Stimulated activated CD8-positive, alpha-beta memory T cell treated with anti-CD3 and anti-CD28 coated beads, Interleukin-4, amount 100 ng/mL, for 48 hours (primary cell): ENCODE measurements at regions not wholly inside any gene's neighbourhood (a gene's known extent, or its start where the extent isn't known, plus 50 kb on each side); places are given as distances from the start of the nearest gene placed in this dataset.

Experiments used
- DNase-seq: peaks from one replicate; pipeline ENCODE4 v3.0.0-alpha.2; 2020

DNA sequence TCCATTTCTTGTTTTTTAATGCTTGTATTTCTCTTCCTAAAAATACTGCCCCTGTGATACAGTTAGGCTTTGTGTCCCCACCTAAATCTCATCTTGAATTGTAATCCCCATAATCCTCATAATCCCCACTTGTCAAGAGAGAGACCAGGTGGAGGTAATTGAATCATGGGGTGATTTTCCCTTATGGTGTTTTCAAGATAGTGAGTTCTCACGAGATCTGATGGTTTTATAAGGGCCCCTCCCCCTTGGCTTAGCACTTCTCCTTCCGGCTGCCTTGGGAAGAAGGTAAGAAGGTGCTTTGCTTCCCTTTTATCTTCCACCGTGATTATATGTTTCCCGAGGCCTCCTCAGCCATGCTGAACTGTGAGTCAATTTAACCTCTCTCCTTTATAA lies 227.4 kb downstream of the MAN2A1 start:
- no peak for DNase-seq

DNA sequence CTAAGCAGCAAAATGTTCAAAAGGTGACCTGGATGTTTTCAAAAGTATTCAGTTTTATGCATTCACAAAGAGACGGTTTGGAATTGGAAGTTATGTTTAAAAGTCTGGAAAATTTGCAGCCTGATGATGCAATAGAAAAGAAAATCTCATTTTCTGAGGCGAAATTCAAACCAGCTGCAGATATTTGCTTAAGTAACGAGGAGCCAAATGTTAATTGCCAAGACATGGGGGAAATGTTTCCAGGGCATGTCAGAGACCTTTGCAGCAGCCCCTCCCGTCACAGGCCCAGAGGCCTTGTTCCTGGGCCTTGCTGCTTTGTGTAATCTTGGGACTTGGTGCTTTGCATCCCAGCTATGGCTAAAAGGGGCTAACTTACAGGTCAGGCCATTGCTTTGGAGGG lies 228.2 kb downstream of the MAN2A1 start:
- DNase-seq = no peak

DNA sequence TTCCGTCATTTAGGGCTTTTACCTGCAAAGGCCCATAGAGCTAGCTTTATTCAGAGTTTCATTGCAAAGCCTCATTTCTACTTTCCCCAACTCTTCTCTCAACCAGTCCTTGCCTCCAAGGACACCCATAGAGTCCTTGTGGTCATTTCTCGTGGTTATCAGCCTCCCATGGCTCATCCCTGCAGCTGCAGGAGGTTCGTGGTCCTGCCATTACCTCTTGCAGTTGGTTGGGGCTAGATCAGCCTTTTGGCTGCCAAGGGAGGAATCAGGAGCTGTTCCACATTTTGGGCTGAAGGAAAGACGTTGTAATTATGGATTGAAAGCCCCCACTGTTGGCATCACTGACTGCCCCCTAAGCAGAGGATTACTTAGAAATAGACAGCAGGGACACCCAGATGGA lies 231.0 kb downstream of the MAN2A1 start:
- no peak for DNase-seq

DNA sequence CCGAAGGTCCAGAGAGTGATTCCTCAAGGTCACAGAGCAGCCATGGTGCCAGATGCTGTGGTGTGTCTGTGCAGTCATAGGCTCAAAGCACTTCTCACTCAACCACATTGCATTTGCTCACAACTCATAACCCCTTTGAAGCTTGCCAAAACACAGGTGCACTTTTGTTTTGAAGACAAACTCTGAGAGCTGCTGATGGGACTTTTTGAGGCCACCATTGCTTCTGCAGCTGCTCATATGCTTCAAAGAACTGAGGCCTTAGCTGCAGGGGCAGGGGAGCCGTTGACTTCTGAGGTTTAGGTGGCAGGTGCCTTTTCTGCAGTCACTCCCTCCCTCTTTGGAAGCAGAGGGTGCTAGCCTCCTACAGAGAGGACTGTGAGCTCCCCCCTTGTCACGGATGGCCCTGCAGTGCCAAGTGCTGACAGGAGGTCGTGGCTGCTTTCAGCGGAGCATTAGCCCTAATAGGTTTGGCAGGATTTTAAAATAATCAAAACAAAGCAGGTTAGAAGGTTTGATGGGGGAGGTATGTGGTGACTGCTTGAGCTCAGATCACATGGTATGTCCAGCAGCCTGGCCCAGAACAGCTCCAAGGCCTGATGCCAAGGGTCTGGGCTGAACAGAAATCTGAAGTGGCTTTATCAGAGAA lies 232.1 kb downstream of the MAN2A1 start:
- peak; percentile 30 for DNase-seq

DNA sequence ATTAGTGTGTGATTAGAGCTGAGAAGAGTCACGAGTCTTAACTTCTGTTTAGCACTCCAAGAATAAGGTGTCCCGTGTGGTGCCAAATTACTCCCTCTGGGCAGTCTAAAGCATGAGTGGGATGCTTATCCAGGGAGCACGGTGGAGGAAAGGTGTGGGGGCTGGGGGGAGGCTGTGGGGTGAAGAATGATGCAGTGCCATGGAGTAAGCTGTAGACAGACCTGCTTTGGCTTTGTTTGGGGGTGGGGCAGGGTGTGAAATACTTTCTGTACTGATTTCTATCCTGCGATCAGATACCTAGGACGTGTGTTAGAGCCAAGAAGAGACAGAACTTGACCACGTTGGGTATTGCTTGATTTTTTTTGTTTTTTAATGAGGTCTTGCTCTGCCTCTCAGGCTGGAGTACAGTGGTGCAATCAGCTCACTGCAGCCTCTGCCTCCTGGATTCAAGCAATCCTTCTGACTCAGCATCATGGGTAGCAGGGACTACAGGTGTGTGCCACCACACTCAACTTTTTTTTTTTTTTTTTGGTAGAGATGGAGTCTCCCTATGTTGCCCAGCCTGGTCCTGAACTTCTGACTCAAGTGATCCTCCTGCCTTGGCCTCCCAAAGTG lies 232.8 kb downstream of the MAN2A1 start:
- DNase-seq = no peak

DNA sequence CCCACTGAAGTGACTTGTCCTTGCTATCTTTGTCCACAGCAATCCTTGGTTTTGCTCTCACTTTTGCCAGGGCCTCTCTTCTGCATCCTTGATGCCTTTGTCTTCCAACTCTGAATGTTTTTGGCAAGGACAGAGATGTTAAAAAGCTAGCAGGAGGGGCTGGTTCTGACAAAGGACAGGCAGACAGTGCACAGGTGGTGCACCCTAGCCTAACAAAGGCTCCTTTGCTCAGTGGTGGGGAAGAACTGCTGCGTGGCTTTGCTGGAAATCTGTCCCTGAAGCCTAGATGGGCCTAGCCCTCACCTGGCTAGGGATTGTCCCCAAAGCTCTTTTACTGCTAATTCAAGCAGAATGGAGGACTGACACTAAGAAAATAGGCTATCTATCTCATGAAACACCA lies 233.5 kb downstream of the MAN2A1 start:
- DNase-seq = no peak

DNA sequence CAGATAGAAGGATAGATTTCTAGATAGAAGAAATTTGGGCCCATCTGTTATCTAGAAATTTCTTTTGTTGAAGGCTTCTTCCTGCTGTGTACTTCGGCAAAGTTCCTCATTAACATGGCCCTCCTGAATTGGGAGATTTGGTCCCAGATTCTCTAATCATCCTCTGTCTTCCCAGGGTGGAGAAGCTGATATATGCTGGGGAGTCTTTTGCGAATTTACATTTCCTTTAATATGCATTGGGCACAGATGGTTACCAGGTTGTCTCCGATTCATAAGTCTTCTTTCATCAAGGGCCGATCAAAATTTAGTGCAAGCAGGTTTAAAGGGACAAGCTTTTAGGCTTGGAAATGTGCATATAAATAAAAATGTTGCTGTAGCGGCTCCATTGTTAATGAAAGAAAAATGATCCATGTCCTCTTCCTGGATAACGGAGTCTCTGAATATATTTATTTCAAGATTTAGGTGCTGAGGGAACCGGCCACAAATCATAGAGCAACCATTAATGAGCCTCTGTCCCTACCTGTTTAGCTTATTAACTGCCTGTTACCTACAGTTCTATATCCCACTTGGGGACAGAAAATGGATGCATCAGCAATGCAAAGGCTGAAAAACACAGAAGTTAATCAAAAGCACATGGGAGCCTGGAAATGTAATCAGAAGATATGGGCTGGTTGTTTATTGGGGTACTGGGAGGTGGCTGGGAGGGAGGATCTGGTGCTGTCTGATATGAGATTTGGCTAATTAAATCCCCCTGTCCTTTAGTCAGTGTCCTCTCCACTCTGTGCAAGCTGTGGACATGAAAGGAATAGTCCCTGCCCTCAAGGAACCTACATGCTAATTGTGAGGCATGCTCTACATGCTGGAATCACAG lies 234.7 kb downstream of the MAN2A1 start:
- no peak for DNase-seq

DNA sequence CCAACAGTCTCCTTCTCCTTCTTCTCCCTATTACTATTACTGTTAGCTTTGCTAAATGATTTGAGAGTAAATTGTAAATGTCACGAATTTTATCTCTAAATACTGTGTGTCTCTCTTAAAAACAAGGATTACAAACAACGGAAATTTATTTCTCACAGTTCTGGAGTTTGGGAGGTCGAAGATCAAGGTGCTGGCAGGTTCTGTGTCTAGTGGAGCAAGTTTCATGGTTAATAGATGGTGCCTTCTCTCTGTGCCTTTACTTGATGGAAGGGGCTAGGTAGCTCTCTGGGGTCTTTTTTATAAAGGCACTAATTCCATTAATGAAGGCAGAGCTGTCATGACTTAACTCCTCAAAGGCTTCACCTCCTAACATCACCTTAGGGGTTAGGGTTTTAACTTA lies 237.9 kb downstream of the MAN2A1 start:
- no peak for DNase-seq

DNA sequence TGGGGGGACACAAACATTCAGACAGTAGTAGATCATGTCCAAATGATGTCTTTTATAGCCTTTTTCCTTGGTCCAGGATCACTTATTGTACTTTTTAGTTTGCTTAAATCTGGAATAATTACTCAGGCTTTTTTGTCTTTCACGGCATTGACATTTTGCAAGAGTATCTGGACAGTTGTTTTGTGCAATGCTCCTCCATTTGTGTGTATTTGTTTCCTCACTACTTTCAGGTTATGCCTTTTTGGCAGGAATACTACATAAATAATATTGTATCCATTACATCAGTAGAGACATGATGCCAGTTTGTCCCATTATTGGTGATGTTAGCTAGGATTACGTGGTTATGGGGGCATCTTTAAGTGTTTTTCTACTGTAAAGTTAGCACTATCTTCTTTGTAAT lies 238.3 kb downstream of the MAN2A1 start:
- DNase-seq = no peak

DNA sequence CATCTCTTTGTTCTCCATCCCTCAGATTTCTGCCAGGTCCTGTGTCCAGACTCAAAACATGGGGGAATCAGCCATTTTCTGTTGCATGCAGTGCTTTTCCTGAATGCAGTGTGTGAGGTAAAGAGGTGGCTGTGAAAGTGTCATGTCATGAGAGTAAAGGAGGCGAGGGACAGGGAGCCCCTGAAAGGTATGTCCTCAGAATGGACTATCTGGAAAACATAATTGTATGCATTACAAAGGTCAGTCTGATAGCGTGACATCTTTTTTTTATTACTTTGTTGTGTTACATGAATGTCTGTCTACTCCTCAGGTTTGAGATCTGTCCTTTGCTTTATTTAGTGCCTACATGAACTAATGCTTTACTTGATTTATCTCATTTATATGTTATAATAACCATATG lies 239.1 kb downstream of the MAN2A1 start:
- no peak for DNase-seq

DNA sequence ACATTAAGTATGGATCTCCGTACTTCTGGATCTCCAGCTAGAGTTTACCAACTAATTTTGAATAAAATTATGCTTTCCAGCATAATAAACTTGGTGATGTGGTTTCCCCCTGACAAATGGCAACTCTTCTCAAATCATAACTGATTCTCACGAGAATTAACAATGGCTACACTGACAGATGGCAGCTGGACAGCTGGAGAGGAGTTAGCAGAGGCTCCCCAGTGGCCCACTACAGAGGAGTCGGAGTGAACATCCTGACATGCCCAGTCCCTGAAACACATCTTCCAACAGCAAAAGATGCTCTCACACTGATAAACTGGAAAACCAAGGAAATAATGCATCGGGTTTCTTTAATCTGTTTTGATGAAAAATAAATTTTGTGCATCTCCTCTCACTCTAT lies 239.6 kb downstream of the MAN2A1 start:
- no peak for DNase-seq

DNA sequence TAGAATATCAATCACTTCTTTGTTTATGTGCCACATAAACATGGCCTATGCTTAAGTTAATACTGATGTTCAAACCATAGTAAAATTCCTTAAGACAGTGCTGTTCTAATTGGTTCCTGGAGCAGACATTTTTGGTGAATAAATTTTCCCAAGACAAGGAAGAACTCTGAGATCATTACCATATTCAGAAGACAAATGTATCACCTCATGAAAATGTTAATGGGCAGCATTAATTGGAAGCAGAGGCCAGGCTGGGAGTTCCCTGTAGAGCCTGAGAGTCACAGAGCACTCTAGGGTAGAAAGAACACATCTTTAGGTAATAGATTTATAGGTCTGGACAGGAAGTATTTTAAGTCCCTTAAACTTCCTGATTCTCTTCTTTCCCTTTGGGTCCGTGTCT lies 240.2 kb downstream of the MAN2A1 start:
- DNase-seq = no peak

DNA sequence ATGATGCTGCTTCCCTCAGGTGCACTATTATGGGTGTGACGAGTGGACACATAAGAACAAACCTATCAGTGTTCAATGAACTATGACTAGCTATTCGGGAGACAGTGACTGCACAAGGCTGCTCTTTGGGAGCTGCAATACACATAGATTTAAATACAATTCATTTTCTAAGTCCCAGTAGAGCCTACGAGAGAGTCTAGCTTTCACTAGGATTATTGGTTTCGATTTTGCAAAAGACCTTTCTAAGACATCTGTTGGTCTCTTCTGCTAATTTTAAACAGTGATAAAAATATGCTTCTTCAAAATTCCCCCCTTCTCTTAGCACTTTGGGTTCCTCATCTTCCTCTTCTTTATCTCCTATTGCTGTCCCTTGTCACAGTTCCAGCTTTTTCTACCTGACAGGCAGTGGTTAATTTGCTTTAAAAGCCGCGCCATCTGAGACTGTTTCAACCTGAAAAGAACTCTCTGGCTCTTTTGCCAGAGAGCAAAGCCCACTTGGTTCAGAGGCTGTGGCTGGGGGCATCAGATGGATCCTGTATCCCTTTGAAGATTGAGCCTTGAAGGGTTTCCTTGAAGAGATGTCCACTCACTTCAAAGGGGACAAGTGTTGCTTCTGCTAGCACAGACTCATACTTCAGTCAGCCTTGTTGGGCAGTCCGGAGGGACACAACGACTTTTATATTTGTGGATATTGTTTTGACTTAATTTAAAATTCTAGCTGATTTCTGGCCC lies 241.5 kb downstream of the MAN2A1 start:
- DNase-seq = no peak

DNA sequence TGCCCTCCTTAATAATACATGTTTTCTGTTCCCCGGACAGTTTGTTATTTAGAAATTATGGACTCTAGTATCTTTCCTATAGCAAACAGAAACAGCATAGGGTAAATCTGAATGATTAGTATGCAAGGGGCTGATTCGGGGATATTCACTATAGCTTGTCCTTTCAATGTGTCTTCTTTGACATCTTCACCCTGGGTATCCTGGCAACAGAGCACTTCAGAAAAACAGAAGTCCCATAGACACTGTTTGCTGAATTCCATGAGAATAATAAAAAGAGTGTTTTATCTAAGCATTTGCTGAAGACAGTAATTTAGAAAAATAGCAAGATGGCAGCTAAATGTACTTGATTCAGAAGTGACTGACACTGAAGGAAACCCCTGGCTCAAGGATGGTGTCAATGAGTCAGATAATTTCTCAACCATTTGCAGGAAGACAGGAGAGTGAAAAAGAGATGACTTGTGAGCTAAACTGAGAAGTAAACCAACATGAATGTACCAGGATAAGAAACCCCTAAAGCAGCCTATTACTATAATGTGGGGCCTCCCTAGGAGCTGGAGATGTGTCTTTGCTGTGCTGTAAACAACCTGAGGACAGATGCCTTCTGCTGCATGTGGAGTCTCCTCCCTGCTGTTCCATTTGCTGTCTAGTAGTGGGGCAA lies 246.2 kb downstream of the MAN2A1 start:
- no peak for DNase-seq

DNA sequence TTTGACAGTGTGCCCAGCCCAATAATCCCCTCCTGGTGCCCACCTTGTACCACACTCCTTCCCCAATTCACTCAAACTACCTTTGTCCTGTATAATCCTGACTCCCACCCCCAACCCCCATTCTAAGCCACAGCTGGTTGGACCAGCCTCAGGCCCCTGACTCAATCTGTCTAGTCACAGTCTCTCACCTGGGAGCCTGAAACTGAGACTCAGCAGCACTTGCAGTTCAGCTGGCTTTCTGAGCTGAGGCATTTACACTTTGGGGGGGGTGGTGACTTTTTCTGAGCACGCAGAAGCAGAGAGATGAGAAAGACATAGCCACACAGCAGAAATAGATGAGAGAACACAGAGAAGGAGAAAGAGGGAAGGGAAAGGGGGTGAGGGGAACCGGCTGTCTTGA lies 247.3 kb downstream of the MAN2A1 start:
- peak; percentile 45 for DNase-seq

DNA sequence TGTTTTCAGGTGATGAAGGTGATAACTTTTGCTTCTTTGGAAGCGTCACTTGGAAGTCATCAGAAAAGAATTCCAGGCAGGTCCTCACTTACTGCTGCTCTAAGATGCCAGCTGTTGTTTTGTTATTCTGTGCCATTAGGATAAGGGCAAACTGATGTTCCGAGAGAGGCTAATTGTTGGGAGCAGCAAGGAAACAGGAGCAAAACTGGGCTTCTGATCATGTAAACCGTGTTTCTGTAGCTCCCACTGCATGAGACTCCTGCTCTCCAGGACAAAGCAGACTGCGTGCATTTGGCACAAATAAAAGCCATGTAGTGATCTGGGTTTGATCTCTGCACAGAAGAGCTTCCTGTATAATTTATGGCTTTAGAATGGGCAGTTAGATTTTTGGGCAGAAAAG lies 248.2 kb downstream of the MAN2A1 start:
- no peak for DNase-seq

DNA sequence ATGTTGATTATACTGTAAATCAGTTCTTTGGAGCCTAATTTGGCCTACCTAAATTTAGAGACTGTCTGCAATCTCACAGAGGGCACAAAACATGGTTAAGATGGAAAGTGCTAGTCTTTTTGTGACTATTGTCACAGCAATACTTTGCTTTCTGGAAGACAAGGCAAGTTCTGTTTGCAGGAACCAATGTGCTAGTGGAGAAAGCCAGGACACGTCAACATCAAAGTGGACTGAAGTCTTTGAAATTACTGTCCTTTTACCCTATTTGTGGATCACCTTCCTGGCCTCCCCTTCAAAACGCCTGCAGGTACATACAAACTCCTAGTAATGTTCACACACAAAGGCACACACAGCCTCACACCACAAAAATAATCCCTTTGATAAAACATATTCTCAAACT lies 248.7 kb downstream of the MAN2A1 start:
- DNase-seq = no peak

DNA sequence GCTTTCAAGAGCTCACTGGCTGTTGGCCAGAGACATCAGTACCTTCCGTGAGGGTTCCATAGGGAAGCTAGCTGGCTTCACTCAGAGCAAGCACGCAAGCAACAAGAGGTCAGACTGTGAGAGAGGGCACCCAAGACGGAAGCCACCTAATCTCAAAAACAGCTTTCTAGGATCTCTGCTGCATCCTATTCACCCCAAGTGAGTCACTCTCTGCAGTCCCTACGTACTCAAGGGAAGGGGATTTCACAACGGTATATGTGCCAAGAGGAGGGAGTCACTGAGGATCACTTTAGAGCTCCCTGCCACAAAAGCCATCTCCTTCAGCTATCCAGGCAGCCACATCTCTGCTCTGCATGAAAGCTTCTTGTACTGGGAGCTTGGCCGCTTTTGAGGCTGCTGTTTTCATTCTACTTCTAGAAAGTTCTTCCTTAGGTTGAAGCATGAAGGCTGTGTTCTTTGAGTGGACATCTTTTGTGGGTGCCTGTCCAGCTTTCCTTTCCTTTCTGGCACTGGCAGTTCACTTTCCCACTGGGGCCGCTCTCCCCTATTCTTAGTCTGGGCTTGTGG lies 249.5 kb downstream of the MAN2A1 start:
- no peak for DNase-seq

DNA sequence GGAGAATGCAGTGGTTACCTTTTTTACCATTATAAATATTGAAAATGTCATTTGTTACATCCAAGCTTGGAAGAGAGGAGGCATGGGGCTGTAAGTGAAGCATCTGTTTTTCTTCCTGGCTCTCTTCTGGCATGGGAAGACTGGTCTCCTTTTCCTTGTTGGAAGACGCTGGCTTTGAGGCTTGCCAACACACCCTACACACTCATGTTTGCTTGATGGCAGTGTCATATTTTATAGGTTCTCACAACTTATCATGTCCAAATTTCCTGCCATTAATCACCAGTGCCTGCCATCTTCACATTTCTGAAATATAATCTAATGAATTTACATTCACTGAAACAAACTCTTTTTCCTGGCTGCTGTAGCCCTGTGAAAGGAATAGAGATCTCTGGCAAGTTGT lies 252.9 kb downstream of the MAN2A1 start:
- no peak for DNase-seq

DNA sequence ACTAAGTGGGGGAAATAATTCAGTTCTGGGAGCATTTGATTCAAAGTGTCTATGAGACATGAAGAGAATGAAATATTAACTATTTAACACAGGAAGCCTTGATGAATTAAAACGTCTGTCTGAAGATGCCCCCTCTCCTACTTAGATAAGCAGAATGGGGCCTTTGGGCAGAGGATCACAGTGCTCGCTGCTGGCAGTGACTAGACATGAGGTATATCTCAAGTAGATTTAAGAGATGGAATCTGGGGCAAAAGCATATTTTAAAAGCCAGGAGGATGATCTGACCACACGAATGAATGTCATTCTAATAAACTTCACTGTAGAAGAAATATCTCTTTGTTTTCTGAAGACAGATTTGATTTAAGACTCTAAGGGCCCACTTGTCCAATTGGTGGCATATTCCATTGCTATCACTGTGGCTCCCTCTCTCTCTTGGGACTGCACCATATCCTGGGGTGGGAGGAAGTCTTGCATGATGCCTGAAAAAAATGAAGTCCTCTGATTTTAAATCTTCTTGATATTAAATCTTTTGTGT lies 254.0 kb downstream of the MAN2A1 start:
- DNase-seq = no peak

DNA sequence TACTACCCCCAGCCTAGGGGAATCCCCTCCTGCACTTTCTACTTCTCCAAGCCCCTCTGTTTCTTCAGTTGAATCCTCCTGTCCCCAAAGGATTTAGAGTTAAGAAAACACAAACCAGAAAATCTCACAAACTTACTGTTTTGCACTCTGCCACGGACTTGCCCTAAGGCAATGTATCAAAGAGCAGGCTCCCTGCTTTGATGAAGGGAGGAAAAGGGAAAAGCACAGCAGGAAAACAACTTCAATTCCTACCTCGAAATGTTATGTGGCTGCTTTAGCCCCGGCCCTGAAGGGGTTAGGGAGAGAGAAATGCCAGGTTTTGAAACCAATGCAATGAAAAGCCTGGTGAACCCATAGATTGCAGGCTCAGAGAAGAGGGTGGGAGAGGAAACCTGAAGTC lies 254.7 kb downstream of the MAN2A1 start:
- DNase-seq = no peak

DNA sequence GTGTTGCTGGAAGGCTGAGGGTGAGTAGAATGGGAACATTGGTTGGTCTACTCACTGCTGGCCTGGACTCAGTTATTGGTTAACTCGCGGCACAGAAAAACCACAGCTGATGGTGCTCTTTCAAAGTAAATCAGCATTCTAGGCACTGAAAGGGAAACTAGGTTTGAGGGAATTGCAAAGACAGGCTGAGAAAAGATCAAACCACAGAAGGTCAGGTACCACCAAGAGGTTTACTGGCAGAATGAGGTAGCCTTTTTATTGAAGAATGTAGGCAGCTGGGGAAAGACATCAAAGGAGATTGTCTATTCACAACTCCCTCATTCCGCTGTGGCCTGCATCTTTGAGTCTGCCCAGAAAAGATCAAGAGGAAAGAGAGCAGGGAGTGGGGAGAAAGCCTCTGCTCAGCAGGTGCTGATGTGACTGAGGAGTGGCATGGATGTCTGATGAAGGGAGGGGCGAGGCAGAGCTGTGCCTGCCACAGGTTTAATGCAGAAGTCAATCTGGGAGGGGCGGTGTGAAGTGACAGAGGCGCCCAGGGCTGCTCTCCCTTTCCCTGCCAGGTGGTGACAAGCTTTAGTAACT lies 255.5 kb downstream of the MAN2A1 start:
- DNase-seq = no peak
